WTC11 (cell line): ENCODE measurements at regions not wholly inside any gene's neighbourhood (a gene's known extent, or its start where the extent isn't known, plus 50 kb on each side); places are given as distances from the start of the nearest gene placed in this dataset.

Experiments used
- ATF3 ChIP-seq: sonication (generic); formaldehyde crosslinking; conservative IDR thresholded peaks from 2 replicates; pipeline ENCODE4 v1.8.1; 2022; ENCODE audit warnings: mild to moderate bottlenecking, missing genetic modification reagents
- CTCF ChIP-seq: fragments of 200-600 bp; IDR thresholded peaks from 2 replicates; pipeline ENCODE4 v1.8.0; 2022; ENCODE audit warnings: antibody characterized with exemption
- FOXP4 ChIP-seq: sonication (generic); formaldehyde crosslinking; IDR thresholded peaks from 2 replicates; pipeline ENCODE4 v1.8.0; 2022; ENCODE audit warnings: mild to moderate bottlenecking, missing genetic modification reagents
- IRF2 ChIP-seq: sonication (generic); formaldehyde crosslinking; IDR thresholded peaks from 2 replicates; pipeline ENCODE4 v1.8.0; 2022; ENCODE audit warnings: low read depth, missing genetic modification reagents, borderline replicate concordance
- MAX ChIP-seq: sonication (generic); formaldehyde crosslinking; IDR thresholded peaks from 2 replicates; pipeline ENCODE4 v1.8.0; 2022; ENCODE audit warnings: mild to moderate bottlenecking, missing genetic modification reagents
- PRDM15 ChIP-seq: sonication (generic); formaldehyde crosslinking; IDR thresholded peaks from 2 replicates; pipeline ENCODE4 v1.8.0; 2022; ENCODE audit warnings: missing genetic modification reagents
- PREB ChIP-seq: sonication (generic); formaldehyde crosslinking; IDR thresholded peaks from 2 replicates; pipeline ENCODE4 v1.8.1; 2022; ENCODE audit warnings: mild to moderate bottlenecking, missing genetic modification reagents, moderate library complexity, borderline replicate concordance
- TEAD1 ChIP-seq: sonication (generic); formaldehyde crosslinking; IDR thresholded peaks from 2 replicates; pipeline ENCODE4 v1.8.0; 2022; ENCODE audit warnings: mild to moderate bottlenecking, missing genetic modification reagents
- USF1 ChIP-seq: sonication (generic); formaldehyde crosslinking; IDR thresholded peaks from 2 replicates; pipeline ENCODE4 v1.8.0; 2022; ENCODE audit warnings: mild to moderate bottlenecking, missing genetic modification reagents
- ZBTB21 ChIP-seq: sonication (generic); formaldehyde crosslinking; IDR thresholded peaks from 2 replicates; pipeline ENCODE4 v1.8.1; 2023; ENCODE audit warnings: mild to moderate bottlenecking, missing genetic modification reagents, borderline replicate concordance
- ZNF317 ChIP-seq: sonication (generic); formaldehyde crosslinking; IDR thresholded peaks from 2 replicates; pipeline ENCODE4 v1.8.1; 2023; ENCODE audit warnings: low read depth, mild to moderate bottlenecking, moderate library complexity, missing genetic modification reagents, borderline replicate concordance
- ZNF671 ChIP-seq: fragments of 250-450 bp; sonication (Bioruptor Pico); IDR thresholded peaks from 2 replicates; pipeline ENCODE4 v1.8.0; 2021; ENCODE audit warnings: mild to moderate bottlenecking

- no peak for TF ChIP-seq CTCF
- TF ChIP-seq USF1: no peak
- TF ChIP-seq MAX (CRISPR knock-in tag): no peak
- TF ChIP-seq ZBTB21 (CRISPR knock-in tag): no peak
- no peak for TF ChIP-seq FOXP4
- no peak for TF ChIP-seq IRF2 (CRISPR knock-in tag)
- TF ChIP-seq ZNF671: no peak
- TF ChIP-seq ZNF317: no peak
- TF ChIP-seq PREB (CRISPR knock-in tag): no peak
- TF ChIP-seq ATF3 (CRISPR knock-in tag): no peak
- no peak for TF ChIP-seq TEAD1 (CRISPR knock-in tag)
- TF ChIP-seq PRDM15: no peak
Measured at GRCh38 chr17:21532763-21533385, 156.7 kb downstream of the KCNJ12 start.
